ENCODE measurements at regions not wholly inside any gene's neighbourhood (a gene's known extent, or its start where the extent isn't known, plus 50 kb on each side); places are given as distances from the start of the nearest gene placed in this dataset.

- Histone ChIP-seq H3K27ac (ENCODE audit: control insufficient read depth, insufficient read depth) (no peak overlapping the region), H3K36me3 (ENCODE audit: control insufficient read depth in 2 of 2, insufficient read depth in 2 of 2, low read length in 1 of 2) (no peaks in the 10 kb centered on the region), H3K4me3 (no peak overlapping the region), H3K27me3 (replicated peaks in 1 of 2; ENCODE audit: control insufficient read depth in 2 of 2, insufficient read depth in 2 of 2, low read length in 1 of 2) (no peaks in the 10 kb centered on the region), H3K9ac (ENCODE audit: control insufficient read depth, insufficient read depth, low read length) (no peak overlapping the region), H3K4me2 (ENCODE audit: control insufficient read depth, insufficient read depth) (no peak overlapping the region), H3K9me3 (replicated peaks; ENCODE audit: control insufficient read depth, insufficient read depth, low read length) (no peaks in the 10 kb centered on the region; the same call in 2 of the 3 replicates), H2AFZ (ENCODE audit: control insufficient read depth, low read depth, low read length) (no peak overlapping the region), H3K79me2 (ENCODE audit: control insufficient read depth, insufficient read depth, low read length) (no peaks in the 10 kb centered on the region), H3K4me1 (ENCODE audit: control insufficient read depth, insufficient read depth, low read length) (no peaks in the 10 kb centered on the region), H4K20me1 (ENCODE audit: control insufficient read depth, insufficient read depth) (no peaks in the 10 kb centered on the region)
- in situ Hi-C loops (cut with MboI): no loop called here
- intact Hi-C loops (cut with micrococcal nuclease; ENCODE audit: unreplicated experiment): no loop called here
- ChIA-PET RAD21 (ENCODE audit: unreplicated experiment) (no interaction called here), POLR2A (no interaction called here), SMC1A (ENCODE audit: uncharacterized antibody, unreplicated experiment) (no interaction called here), CTCF (no interaction called here)
- TF ChIP-seq ATF2 (IDR thresholded peaks at IDR 0.05; ENCODE audit: low read length) (no peak), ASH2L (IDR thresholded peaks at IDR 0.05; ENCODE audit: borderline replicate concordance, low read depth) (no peak), CHD1 (IDR thresholded peaks at IDR 0.05; ENCODE audit: low read depth, low read length) (no peak), ZBTB11 (CRISPR knock-in tag; IDR thresholded peaks at IDR 0.05) (no peak), TBL1XR1 (IDR thresholded peaks at IDR 0.05; ENCODE audit: low read depth, low read length) (no peak), EP300 (IDR thresholded peaks at IDR 0.05; ENCODE audit: borderline replicate concordance in 1 of 2, control insufficient read depth in 1 of 2, low read depth in 2 of 2, low read length in 2 of 2) (no peak), ZNF207 (IDR thresholded peaks at IDR 0.05; ENCODE audit: borderline replicate concordance) (no peak)
- WGBS (ENCODE audit: insufficient coverage, insufficient replicate concordance, low lambda C conversion rate, missing lambda C conversion rate): 81% methylated on average over 28 of the region's 28 CpGs
- no TSS peak for BruUV-seq (replicated peaks)
- no peak for ATAC-seq
- no peak for FAIRE-seq
- no peak for DNase-seq (ENCODE audit: low read depth, low spot score)
Observed at GRCh38 chr15:93432474-93432873, 343.5 kb upstream of the RGMA start.

All from GM12878 (cell line).